Head of caudate nucleus (tissue), 42 donors: ENCODE measurements at regions not wholly inside any gene's neighbourhood (a gene's known extent, or its start where the extent isn't known, plus 50 kb on each side); places are given as distances from the start of the nearest gene placed in this dataset.

Experiments used
- DNase-seq, 42 donors: peaks; one replicate each; pipeline versions ENCODE4 v3.0.0 to v3.0.0-alpha.2; 2020 to 2021; ENCODE audit warnings: mixed read lengths in 7 of 42
- intact Hi-C: fragments of 100-400 bp; cut with DNase I; formaldehyde crosslinking; loops from one replicate; pipeline ENCODE4 v1.15.0; 2022

DNA sequence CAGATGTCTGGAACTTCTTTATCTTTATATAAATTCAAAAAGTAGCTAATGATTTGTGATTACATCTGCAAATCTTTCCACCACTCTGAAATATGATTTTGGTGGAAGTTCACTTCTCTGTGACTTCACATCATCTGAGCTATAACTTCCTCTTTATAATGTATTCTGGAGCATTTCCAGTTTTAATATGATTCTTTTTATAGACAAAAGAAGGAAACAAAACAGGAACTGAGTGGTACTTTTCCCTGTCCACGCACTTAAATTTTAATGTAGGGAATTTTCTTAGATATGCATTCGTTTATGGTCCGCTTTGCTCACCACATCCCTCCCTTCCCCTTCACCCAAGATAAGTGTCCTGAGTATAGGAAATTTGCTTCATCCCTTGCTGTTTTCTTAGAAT is 333.5 kb downstream of the CHSY3 start:
- DNase-seq: no peak
- intact Hi-C loops: no loop called here
